ACHN (cell line): ENCODE measurements at regions not wholly inside any gene's neighbourhood (a gene's known extent, or its start where the extent isn't known, plus 50 kb on each side); places are given as distances from the start of the nearest gene placed in this dataset.
"Not testable (repeated sequence)": the region's sequence is repeated elsewhere in the genome, so short reads cannot be mapped to it uniquely, and the experiment has no call there.

Source experiments
- DNase-seq: peaks from one replicate; pipeline ENCODE4 v3.0.0-alpha.2; 2015
- in situ Hi-C: cut with HindIII; loops from 2 replicates; pipeline ENCODE4 v1.10.0; 2017; ENCODE audit warnings: low sequenced_read_pairs, low pct_ligation_motif_present, low pct_unique_long_range_greater_than_20kb

GRCh38 chr3:193087336-193087735 lies 153.7 kb upstream of the PLAAT1 start:
- DNase-seq: no peak
- in situ Hi-C loops: no loop called here

DNA sequence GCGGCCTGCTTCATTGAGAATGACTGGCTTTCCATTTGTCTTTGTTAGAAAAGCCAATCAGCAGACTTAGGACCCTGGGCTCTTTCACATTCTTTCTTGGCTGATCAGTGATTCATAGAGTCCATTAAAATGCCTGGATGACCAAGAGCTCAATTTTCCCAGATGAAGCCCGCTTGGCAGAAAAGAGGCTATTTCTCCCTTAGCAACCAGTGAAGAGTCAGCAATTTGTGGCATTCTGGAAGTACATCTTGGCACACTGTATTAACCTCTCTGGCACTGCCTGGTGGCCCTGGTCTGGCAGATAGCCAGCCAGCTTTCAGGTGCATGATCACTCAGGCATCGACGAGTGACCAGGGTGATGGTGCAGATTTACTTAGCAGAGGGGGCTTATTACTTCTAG lies 145.7 kb upstream of the PLAAT1 start:
- in situ Hi-C loops: no loop called here
- no peak for DNase-seq

DNA sequence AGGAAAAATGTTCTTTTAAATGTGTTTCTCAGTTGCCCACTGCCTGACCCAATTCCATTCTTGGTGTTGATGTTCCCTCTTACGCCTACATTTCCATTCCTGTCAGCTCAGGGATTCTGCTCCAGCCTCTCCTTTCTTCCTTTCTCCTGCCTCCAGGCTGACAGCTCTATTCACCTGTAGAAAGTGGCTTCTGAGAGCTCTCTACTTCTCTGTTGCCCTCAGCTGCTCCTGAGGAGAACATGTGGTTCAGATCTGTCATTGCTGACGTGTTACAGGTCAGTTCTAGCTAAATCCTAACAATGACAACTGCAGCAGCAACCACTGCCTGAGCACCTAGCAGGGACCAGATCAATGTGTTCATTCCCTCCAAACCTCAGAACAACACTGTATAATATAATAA lies 144.9 kb upstream of the PLAAT1 start:
- in situ Hi-C loops: no loop called here
- DNase-seq: no peak

- in situ Hi-C loops: no loop called here
- no peak for DNase-seq
These were observed 126.3 kb upstream of the PLAAT1 start for GRCh38 chr3:193114431-193115340.

GRCh38 chr3:193116871-193117270 lies 124.2 kb upstream of the PLAAT1 start:
- in situ Hi-C loops: no loop called here
- no peak for DNase-seq

DNA sequence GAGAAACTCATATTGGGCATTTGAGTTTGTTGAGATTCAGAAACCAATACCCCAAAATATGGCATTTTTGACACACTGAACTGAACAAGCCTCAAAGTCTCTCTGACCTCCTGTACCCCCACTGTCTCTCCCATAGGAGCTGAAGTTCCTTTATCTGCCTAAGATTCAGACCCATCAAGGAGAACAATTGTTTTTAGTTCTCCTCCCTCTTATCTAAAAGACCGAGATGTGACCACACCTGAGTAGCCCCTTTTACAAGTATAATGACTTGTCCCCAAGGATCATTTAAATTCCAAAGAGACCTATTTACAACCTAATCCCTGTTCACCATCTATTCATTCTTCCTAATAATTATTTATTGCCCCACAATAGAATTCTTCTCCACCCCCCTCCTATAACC lies 122.1 kb upstream of the PLAAT1 start:
- no peak for DNase-seq
- in situ Hi-C loops: no loop called here

- no peak for DNase-seq
- in situ Hi-C loops: no loop called here
These were observed 121.1 kb upstream of the PLAAT1 start for GRCh38 chr3:193119926-193120325.

- in situ Hi-C loops: no loop called here
- no peak for DNase-seq
These were observed 116.2 kb upstream of the PLAAT1 start for GRCh38 chr3:193124861-193125260.

- in situ Hi-C loops: no loop called here
- no peak for DNase-seq
These were observed 111.4 kb upstream of the PLAAT1 start for GRCh38 chr3:193129607-193130006.

DNA sequence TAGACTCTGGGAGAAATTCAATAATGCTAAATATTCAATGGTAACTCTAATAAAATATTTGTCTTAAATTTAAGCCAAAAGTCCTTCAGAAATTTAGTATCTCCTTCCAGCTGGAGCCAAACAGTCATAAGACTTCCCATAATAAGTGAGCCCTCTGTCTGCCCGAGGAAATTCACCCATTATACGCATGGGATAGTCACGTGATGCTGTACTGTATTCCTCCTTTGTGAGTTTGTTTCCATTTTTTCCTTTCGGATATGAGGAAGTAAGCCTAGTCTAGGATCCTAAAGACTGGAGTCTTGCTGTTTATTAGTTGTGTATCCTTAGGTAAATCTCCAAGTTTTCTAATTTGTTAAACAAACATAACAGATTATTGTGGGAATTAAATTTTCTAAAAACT lies 110.4 kb upstream of the PLAAT1 start:
- no peak for DNase-seq
- in situ Hi-C loops: no loop called here

DNA sequence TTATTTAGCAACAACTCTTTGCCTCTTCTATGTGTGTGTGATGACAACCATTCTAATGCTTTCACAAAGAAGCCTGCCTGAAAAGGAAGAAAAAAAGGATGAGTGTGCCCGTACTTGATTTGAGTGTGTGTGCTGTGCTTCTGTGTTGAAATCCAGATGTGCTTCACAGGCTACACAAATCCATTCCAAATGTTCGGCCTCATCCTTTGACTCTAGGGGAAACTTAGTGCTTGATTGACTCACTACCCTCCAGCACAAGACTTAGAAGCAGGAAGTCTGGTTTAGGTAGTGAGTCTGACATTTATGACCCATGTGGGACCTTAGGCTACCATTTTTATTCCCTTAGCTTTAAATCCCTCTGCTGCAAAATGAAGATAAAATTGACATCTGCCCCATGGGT lies 108.8 kb upstream of the PLAAT1 start:
- in situ Hi-C loops: no loop called here
- no peak for DNase-seq

GRCh38 chr3:193132964-193133363 lies 108.1 kb upstream of the PLAAT1 start:
- DNase-seq: no peak
- in situ Hi-C loops: no loop called here

- in situ Hi-C loops: no loop called here
- peak; percentile 38 for DNase-seq
These were observed 106.2 kb upstream of the PLAAT1 start for GRCh38 chr3:193134856-193135255.

GRCh38 chr3:193140381-193140780 lies 100.6 kb upstream of the PLAAT1 start:
- in situ Hi-C loops: no loop called here
- DNase-seq: no peak

- in situ Hi-C loops: no loop called here
- DNase-seq: no peak
These were observed 95.8 kb upstream of the PLAAT1 start for GRCh38 chr3:193145248-193145647.

- DNase-seq: no peak
- in situ Hi-C loops: no loop called here
These were observed 92.1 kb upstream of the PLAAT1 start for GRCh38 chr3:193148688-193149473.

DNA sequence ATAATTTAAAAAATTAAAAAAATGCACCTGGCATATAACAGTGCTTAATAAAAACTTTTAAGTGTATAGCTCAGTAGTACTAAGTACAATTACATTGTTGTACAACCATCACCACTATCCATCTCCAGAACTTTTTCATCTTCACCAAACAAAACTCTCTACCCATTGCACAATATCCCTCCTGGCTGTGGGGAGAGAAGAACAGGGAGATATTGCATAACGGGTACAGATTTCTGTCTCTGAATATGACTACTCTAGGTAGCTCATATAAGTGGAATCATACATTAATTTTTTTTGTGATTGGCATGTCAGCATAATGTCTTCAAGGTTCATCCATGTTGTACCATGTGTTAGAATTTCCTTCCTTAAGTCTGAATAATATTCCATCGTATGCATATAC lies 91.0 kb upstream of the PLAAT1 start:
- in situ Hi-C loops: no loop called here
- no peak for DNase-seq

GRCh38 chr3:193155044-193155781 lies 85.8 kb upstream of the PLAAT1 start:
- in situ Hi-C loops, DNase-seq: not testable (repeated sequence)

DNA sequence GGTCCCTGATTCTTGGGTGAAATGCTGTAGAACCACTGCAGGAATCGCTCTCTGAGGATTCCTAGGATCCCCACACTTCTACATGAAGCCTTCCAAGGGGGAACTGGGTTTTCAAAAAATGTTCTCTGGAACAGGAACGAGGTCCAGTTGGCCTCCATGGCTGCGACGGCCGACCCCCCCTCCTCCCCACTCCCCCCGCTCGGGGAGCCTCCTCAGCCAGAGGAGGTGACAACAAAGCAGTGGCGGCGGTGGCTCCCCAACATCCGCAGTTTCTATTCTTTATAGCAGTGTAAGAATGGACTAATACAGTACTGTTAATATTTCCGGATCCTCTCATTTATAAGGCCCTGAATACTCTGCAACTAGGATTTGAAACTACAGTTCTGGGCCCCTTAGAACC lies 84.0 kb upstream of the PLAAT1 start:
- in situ Hi-C loops: no loop called here
- DNase-seq: no peak
